OCI-LY3 (cell line): ENCODE measurements at regions not wholly inside any gene's neighbourhood (a gene's known extent, or its start where the extent isn't known, plus 50 kb on each side); places are given as distances from the start of the nearest gene placed in this dataset.

Source experiments
- EZH2phosphoT487 ChIP-seq: fragments of 200-600 bp; shearing (Covaris generic); IDR thresholded peaks from 2 replicates; pipeline ENCODE4 v1.6.1; 2018; ENCODE audit warnings: antibody characterized with exemption, mixed run types, low read depth
- TF ChIP-seq, protein P1 (sequence below): fragments of 200-600, 300-600 bp; sonication (generic); IDR thresholded peaks from 2 replicates; pipeline ENCODE4 v1.5.1; 2014; ENCODE audit warnings: antibody characterized with exemption, low read length, low read depth

DNA sequence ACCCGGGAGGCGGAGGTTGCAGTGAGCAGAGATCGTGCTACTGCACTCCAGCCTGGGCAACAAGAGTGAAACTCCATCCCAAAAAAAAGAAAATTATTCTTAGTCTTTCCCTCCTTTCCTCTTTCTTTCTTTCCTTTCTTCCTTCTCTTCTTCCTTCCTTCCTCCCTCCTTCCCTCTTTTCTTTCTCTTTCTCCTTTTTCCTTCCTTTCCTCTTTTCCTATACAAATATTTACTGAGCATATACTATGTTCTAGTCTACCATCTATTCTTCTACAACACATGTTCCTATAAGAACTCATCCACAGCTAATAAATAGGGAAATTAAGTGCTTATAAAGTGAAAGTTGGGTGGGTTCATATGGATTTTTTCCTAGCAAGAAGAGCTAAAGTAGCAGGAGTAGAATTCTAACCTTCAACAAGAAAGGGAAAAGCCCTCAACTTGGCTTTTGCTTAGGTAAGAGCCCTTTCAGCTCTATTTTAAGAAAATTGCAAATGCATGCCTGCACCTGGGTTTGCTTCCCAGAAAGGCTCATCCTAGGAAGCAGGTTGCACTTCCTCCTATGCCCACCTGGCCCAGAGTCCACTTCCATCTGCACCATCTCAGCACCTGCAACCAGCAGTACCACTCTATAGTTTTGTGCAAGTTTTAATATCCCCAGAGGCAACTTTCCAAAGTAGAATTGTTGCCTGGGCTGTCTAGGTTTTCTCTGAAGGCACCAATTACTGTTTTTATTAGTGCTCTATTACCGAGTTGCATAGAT is 122.0 kb upstream of the CCND2 start:
- TF ChIP-seq EZH2phosphoT487, result no peak
- TF ChIP-seq, protein P1, sequence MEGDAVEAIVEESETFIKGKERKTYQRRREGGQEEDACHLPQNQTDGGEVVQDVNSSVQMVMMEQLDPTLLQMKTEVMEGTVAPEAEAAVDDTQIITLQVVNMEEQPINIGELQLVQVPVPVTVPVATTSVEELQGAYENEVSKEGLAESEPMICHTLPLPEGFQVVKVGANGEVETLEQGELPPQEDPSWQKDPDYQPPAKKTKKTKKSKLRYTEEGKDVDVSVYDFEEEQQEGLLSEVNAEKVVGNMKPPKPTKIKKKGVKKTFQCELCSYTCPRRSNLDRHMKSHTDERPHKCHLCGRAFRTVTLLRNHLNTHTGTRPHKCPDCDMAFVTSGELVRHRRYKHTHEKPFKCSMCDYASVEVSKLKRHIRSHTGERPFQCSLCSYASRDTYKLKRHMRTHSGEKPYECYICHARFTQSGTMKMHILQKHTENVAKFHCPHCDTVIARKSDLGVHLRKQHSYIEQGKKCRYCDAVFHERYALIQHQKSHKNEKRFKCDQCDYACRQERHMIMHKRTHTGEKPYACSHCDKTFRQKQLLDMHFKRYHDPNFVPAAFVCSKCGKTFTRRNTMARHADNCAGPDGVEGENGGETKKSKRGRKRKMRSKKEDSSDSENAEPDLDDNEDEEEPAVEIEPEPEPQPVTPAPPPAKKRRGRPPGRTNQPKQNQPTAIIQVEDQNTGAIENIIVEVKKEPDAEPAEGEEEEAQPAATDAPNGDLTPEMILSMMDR, result no peak
